Epithelial cell of esophagus (primary cell): ENCODE measurements at regions not wholly inside any gene's neighbourhood (a gene's known extent, or its start where the extent isn't known, plus 50 kb on each side); places are given as distances from the start of the nearest gene placed in this dataset.
A peak's percentile ranks its signal among the peaks of the same experiment; 100 is the strongest.

ENCODE experiments used
- DNase-seq: peaks from one replicate; pipeline ENCODE4 v3.0.0; 2010; ENCODE audit warnings: low read depth
- H3K4me3 ChIP-seq: 2 replicates; pipeline ENCODE4 v1.5.1; 2011; ENCODE audit warnings: mild to moderate bottlenecking, low read length, control low read depth
- CTCF ChIP-seq: IDR thresholded peaks from 2 replicates; pipeline ENCODE4 v1.5.1; 2011; ENCODE audit warnings: low read depth, mild to moderate bottlenecking, low read length, control low read depth, inconsistent platforms; ENCODE audit not compliant: insufficient read depth; ENCODE audit errors: missing control alignments

DNA sequence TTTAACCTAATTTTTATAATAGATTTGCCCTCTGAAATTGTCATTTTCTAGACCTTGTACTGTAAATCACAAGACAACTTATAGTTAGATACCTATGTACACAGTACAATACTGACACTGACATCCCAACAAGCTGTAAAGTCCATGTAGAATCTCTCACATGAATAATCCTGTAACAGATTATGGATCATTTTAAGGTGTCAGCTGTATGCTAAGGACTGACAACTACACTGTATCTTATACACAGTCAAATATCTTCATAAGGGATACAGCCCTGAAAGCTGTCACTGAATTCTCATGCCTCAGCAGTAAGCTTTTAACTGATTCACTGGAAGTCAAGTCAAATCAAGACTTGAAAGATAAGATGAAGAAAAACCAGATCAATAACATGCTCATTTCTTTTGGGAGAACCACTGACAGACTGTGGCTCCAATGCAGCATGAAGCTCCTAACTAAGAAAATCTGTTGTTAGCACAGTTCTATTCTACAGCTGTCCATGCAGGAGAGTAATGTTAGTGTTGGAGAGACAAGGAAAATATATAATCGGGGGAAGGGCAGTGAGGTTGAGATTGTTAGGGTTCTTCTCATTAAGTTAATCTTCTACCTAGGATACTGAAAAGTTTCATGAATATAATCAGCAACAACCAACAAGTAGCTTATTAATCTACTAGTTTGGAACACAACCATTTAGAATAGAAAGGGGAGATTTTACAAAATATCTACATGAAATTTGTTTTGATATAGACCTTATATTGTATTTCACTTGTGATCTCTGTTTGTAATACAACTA lies 612.0 kb downstream of the PCDH18 start:
- DNase-seq: no peak
- no peak overlapping the region for H3K4me3 ChIP-seq
- TF ChIP-seq CTCF: no peak

DNA sequence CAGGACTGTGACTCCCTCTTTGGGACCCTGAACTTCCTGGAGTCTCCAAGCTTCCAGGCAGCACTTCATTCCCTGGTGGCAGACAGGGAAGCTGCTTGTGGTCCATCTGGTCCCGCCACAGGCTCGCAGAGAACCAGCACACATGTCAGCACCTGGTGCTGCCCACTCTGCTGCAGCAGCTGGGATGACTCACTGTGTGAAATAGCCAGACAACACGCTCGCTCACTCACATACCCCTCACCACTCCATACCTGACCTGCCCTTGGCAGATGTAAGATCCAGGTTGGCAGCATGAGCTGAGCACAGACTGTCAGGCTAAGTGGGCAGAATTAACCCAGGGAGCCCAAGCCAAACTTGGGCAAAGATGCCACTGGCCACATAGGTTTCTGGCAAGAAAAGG lies 613.5 kb downstream of the PCDH18 start:
- TF ChIP-seq CTCF: no peak
- DNase-seq: peak; percentile 73
- no peak overlapping the region for H3K4me3 ChIP-seq

- no peak for DNase-seq
- no peak for TF ChIP-seq CTCF
- H3K4me3 ChIP-seq: no peak overlapping the region
Measured at GRCh38 chr4:136917312-136918110, 614.8 kb downstream of the PCDH18 start.

DNA sequence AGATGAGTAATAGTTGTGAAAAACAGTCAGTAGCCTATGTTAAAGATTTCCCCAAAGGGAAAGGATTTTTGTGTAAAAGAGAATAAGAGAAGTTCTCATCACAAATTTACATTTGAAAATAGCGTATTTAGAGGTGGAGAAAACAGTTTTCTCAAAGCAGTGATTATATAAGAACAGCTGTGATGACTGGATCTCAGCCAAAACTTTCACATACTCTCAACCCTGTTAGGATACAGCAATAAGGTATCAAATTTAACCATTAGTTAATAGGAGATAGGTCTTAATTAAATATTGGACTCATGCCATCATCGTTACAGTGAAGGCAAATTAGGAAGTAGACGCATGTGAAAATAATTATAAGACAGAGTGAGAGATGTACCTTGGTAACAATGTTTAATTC lies 622.7 kb downstream of the PCDH18 start:
- no peak overlapping the region for H3K4me3 ChIP-seq
- no peak for TF ChIP-seq CTCF
- DNase-seq: peak; percentile 12

DNA sequence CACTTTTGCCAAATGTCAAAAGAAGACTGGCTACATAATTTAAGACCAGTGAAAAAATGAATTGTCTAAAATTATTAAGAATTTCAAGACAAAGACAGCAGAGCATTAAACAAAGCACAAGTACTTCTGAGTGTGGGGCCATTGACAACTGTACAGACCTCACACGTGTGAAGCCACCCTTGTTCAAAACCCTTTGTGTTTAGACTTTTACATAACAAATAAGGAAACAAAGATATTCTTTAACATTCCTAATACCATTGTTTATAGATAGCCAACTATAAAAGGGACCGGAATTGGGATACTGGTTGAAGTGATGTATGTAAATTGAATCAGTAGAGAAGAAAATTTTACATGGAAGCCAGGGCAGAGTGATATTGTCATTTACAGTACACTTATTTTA lies 624.2 kb downstream of the PCDH18 start:
- no peak for DNase-seq
- H3K4me3 ChIP-seq: no peak overlapping the region
- no peak for TF ChIP-seq CTCF

GRCh38 chr4:136900696-136901095 lies 631.6 kb downstream of the PCDH18 start:
- H3K4me3 ChIP-seq: no peak overlapping the region
- DNase-seq: peak; percentile 10
- no peak for TF ChIP-seq CTCF
